Aorta (tissue), 5 donors: ENCODE measurements at regions not wholly inside any gene's neighbourhood (a gene's known extent, or its start where the extent isn't known, plus 50 kb on each side); places are given as distances from the start of the nearest gene placed in this dataset.

Source experiments
- ATAC-seq: fragments of 200-7000 bp; cut with Tn5 transposase; one replicate; pipeline ENCODE4 v1.9.1; 2022; ENCODE audit warnings: moderate library complexity; ENCODE audit not compliant: low FRiP score
- DNase-seq, 2 donors: peaks; one replicate each; pipeline ENCODE4 v3.0.0-alpha.2; 2020
- H3K27ac ChIP-seq, 2 donors: one replicate each; pipeline ENCODE4 v1.5.1; 2013; ENCODE audit warnings: low read length in 2 of 2, mild to moderate bottlenecking in 2 of 2, moderate library complexity in 2 of 2, control low read depth in 1 of 2, inconsistent platforms in 1 of 2, low read depth in 1 of 2
- H3K27me3 ChIP-seq, 2 donors: one replicate each; pipeline ENCODE4 v1.6.1; 2013; ENCODE audit warnings: control low read depth in 1 of 2, low read length in 1 of 2, mild to moderate bottlenecking in 1 of 2, moderate library complexity in 1 of 2; ENCODE audit not compliant: insufficient read depth in 2 of 2, control insufficient read depth in 1 of 2
- H3K36me3 ChIP-seq, 2 donors: one replicate each; pipeline ENCODE4 v1.6.1; 2013; ENCODE audit warnings: control low read depth in 1 of 2, low read length in 1 of 2, mild to moderate bottlenecking in 1 of 2; ENCODE audit not compliant: insufficient read depth in 2 of 2, control insufficient read depth in 1 of 2
- H3K4me1 ChIP-seq, 2 donors: one replicate each; pipeline ENCODE4 v1.6.1; 2013; ENCODE audit warnings: low read length in 2 of 2, control low read depth in 1 of 2, mild to moderate bottlenecking in 1 of 2, moderate library complexity in 1 of 2; ENCODE audit not compliant: insufficient read depth in 2 of 2, control insufficient read depth in 1 of 2
- H3K4me3 ChIP-seq, 2 donors: one replicate each; pipeline ENCODE4 v1.5.1; 2013; ENCODE audit warnings: low read length in 2 of 2, control low read depth in 1 of 2, mild to moderate bottlenecking in 1 of 2
- H3K9me3 ChIP-seq: one replicate; pipeline ENCODE4 v1.6.1; 2013; ENCODE audit warnings: mild to moderate bottlenecking, low read length; ENCODE audit not compliant: control insufficient read depth
- WGBS, 2 donors: extraction: QIAGEN DNeasy Blood & Tissue Kit; methylation state at CpG; one replicate each; pipeline ENCODE4 v1.1.7; 2013; 5-methylcytosine and 5-hydroxymethylcytosine counted together
- intact Hi-C, 2 donors: fragments of 100-400 bp; cut with DNase I; formaldehyde crosslinking; loops; one replicate each; pipeline versions ENCODE4 v1.14.2 to v1.15.0; 2022
- donor health status: healthy with polysubstance abuse.
- donor health status: Bipolar disorder and iron deficiency.
- donor health status: DM: no; HTN: no; CAD: no.
- donor health status: DM: no; HTN: no; CAD: no.
- donor health status: DM: yes; HTN: yes; CAD: no.

GRCh38 chr15:31241888-31242522 lies 84.6 kb upstream of the KLF13 start:
- no peak overlapping the region for H3K27ac ChIP-seq

DNA sequence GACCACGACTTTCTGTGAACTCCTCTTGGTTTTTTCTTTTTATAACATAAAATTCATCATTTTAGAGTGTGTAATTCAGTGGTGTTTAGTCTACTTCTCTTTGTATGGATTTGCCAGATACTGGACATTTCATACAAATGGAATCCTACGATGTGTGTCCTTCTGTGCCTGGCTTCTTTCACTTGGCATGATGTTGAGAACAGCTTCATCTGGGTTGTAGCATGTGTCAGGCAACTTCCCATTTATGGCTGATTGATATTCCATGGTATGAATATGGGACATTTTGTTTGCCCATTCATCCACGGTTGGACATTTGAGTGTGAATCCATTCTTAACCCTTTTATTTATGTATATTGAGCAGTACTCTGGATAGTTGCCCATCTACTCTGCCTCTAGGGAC lies 82.7 kb upstream of the KLF13 start:
- H3K27ac ChIP-seq = no peak overlapping the region

More at GRCh38 chr15:31241888-31242522, 84.6 kb upstream of the KLF13 start:
- Histone ChIP-seq H3K4me3 (no peak overlapping the region), H3K4me1 (no peaks in the 10 kb centered on the region), H3K27me3 (no peaks in the 10 kb centered on the region), H3K36me3 (no peaks in the 10 kb centered on the region), H3K9me3 (no peaks in the 10 kb centered on the region)
- intact Hi-C loops = no loop called here
- WGBS, 2 donors = 93 to 95% methylated on average over 8 of the region's 8 CpGs
- DNase-seq (no peak), ATAC-seq (no peak)

GRCh38 chr15:31245135-31245689 lies 81.4 kb upstream of the KLF13 start:
- intact Hi-C loops = loop anchor here in 1 of 2 donors (5.0 kb wide), 1 partner anchor 612 kb away; no protein-coding TSS in a partner anchor
- H3K4me3 ChIP-seq = no peak overlapping the region
- no peak overlapping the region for H3K27ac ChIP-seq
- DNase-seq (no peak), ATAC-seq (no peak)
- 97 to 99% methylated on average over 4 of the region's 4 CpGs for WGBS, 2 donors
- H3K36me3 ChIP-seq = no peaks in the 10 kb centered on the region
- no peaks in the 10 kb centered on the region for H3K27me3 ChIP-seq
- no peaks in the 10 kb centered on the region for H3K9me3 ChIP-seq
- H3K4me1 ChIP-seq = no peaks in the 10 kb centered on the region

More for the DNA sequence above, 82.7 kb upstream of the KLF13 start:
- H3K27me3 ChIP-seq = no peaks in the 10 kb centered on the region
- no peaks in the 10 kb centered on the region for H3K4me1 ChIP-seq
- no peak overlapping the region for H3K4me3 ChIP-seq
- DNase-seq = no peak
- intact Hi-C loops = no loop called here
- ATAC-seq = no peak
- H3K9me3 ChIP-seq = no peaks in the 10 kb centered on the region
- H3K36me3 ChIP-seq = no peaks in the 10 kb centered on the region
- 34 to 37% methylated on average over 3 of the region's 3 CpGs for WGBS, 2 donors

GRCh38 chr15:31245756-31246155 lies 80.9 kb upstream of the KLF13 start:
- DNase-seq (no peak), ATAC-seq (no peak)
- Histone ChIP-seq H3K27me3 (no peaks in the 10 kb centered on the region), H3K9me3 (no peaks in the 10 kb centered on the region), H3K36me3 (no peaks in the 10 kb centered on the region), H3K4me3 (no peak overlapping the region), H3K27ac (no peak overlapping the region), H3K4me1 (no peaks in the 10 kb centered on the region)
- intact Hi-C loops = loop anchor here in 1 of 2 donors (5.0 kb wide), 1 partner anchor 612 kb away; no protein-coding TSS in a partner anchor
- WGBS, 2 donors = 71 to 76% methylated on average over 3 of the region's 3 CpGs

- no peaks in the 10 kb centered on the region for H3K4me1 ChIP-seq
- H3K4me3 ChIP-seq = no peak overlapping the region
- intact Hi-C loops = loop anchor here in 1 of 2 donors (5.0 kb wide), 1 partner anchor 610 kb away; no protein-coding TSS in a partner anchor
- 95 to 96% methylated on average over 13 of the region's 13 CpGs for WGBS, 2 donors
- ATAC-seq = no peak
- H3K27ac ChIP-seq = no peak overlapping the region
- no peak for DNase-seq
- no peaks in the 10 kb centered on the region for H3K27me3 ChIP-seq
- no peaks in the 10 kb centered on the region for H3K9me3 ChIP-seq
- H3K36me3 ChIP-seq = no peaks in the 10 kb centered on the region
Observed at GRCh38 chr15:31247404-31247803, 79.2 kb upstream of the KLF13 start.

DNA sequence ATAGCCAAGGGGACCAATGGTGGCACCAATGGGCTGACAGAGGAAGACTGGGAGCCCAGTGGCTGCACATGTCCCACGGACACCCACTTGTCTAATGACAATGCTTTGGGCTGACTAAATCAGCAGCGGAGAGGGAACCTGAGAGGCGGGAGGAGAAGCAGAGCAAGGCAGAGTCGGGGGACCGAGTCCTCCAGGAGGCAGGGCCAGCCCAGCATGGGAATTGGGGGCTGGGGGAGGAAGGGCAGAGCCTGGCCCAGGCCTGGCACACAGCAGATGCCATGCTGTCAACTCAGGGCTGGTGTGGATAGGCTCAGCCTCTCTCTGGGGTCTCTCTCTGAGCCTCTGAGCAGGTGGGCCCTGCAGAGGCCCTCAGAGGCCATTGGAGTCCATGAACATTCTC lies 78.4 kb upstream of the KLF13 start:
- Histone ChIP-seq H3K27ac (no peak overlapping the region), H3K36me3 (no peaks in the 10 kb centered on the region), H3K9me3 (no peaks in the 10 kb centered on the region), H3K4me3 (no peak overlapping the region), H3K4me1 (no peaks in the 10 kb centered on the region), H3K27me3 (no peaks in the 10 kb centered on the region)
- DNase-seq = no peak
- no peak for ATAC-seq
- intact Hi-C loops = loop anchor here in 1 of 2 donors (5.0 kb wide), 1 partner anchor 609 kb away; no protein-coding TSS in a partner anchor
- 78 to 89% methylated on average over 5 of the region's 5 CpGs for WGBS, 2 donors

GRCh38 chr15:31248951-31249350 lies 77.7 kb upstream of the KLF13 start:
- intact Hi-C loops = loop anchor here in 1 of 2 donors (5.0 kb wide), 1 partner anchor 608 kb away; no protein-coding TSS in a partner anchor
- H3K9me3 ChIP-seq = no peaks in the 10 kb centered on the region
- no peaks in the 10 kb centered on the region for H3K27me3 ChIP-seq
- ATAC-seq (no peak), DNase-seq (no peak)
- no peak overlapping the region for H3K27ac ChIP-seq
- no peak overlapping the region for H3K4me3 ChIP-seq
- no peaks in the 10 kb centered on the region for H3K36me3 ChIP-seq
- WGBS, 2 donors = 96 to 97% methylated on average over 5 of the region's 5 CpGs
- no peaks in the 10 kb centered on the region for H3K4me1 ChIP-seq

- no peak for DNase-seq
- WGBS, 2 donors = 93 to 96% methylated on average over 9 of the region's 9 CpGs
Observed at GRCh38 chr15:31250033-31250432, 76.6 kb upstream of the KLF13 start.

GRCh38 chr15:31251165-31251564 lies 75.5 kb upstream of the KLF13 start:
- Histone ChIP-seq H3K4me3 (no peak overlapping the region), H3K4me1 (peaks cover 3 to 6% of the 10 kb centered on the region in 2 donors), H3K27ac (no peak overlapping the region), H3K36me3 (no peaks in the 10 kb centered on the region), H3K27me3 (no peaks in the 10 kb centered on the region), H3K9me3 (no peaks in the 10 kb centered on the region)
- 95% methylated on average over 7 of the region's 7 CpGs for WGBS, 2 donors
- no peak for DNase-seq
- ATAC-seq = no peak
- intact Hi-C loops = loop anchor here in 1 of 2 donors (10.0 kb wide), 1 partner anchor 64 kb away; no protein-coding TSS in a partner anchor

More at GRCh38 chr15:31250033-31250432, 76.6 kb upstream of the KLF13 start:
- no peak overlapping the region for H3K27ac ChIP-seq
- H3K27me3 ChIP-seq = no peaks in the 10 kb centered on the region
- H3K9me3 ChIP-seq = no peaks in the 10 kb centered on the region
- no peak for ATAC-seq
- no peaks in the 10 kb centered on the region for H3K36me3 ChIP-seq
- H3K4me1 ChIP-seq = peaks cover 0 to 3% of the 10 kb centered on the region in 2 donors
- intact Hi-C loops = loop anchor here in 1 of 2 donors (10.0 kb wide), 1 partner anchor 65 kb away; no protein-coding TSS in a partner anchor
- H3K4me3 ChIP-seq = no peak overlapping the region
